NB4 (cell line): ENCODE measurements at regions not wholly inside any gene's neighbourhood (a gene's known extent, or its start where the extent isn't known, plus 50 kb on each side); places are given as distances from the start of the nearest gene placed in this dataset.

ENCODE experiments used
- CTCF ChIP-seq: IDR thresholded peaks from one replicate; pipeline ENCODE4 v1.5.1; 2012; ENCODE audit warnings: low read depth, low read length
- MYC ChIP-seq: IDR thresholded peaks from 2 replicates; pipeline ENCODE4 v1.6.1; 2011; ENCODE audit warnings: low read depth, low read length
- POLR2A ChIP-seq: IDR thresholded peaks from 2 replicates; pipeline ENCODE4 v1.6.1; 2011; ENCODE audit warnings: mild to moderate bottlenecking; ENCODE audit not compliant: insufficient read length; ENCODE audit errors: extremely low read depth
- TF ChIP-seq, protein P1 (sequence below): IDR thresholded peaks from 2 replicates; pipeline ENCODE4 v1.6.1; 2011; ENCODE audit warnings: low read depth, low read length

DNA sequence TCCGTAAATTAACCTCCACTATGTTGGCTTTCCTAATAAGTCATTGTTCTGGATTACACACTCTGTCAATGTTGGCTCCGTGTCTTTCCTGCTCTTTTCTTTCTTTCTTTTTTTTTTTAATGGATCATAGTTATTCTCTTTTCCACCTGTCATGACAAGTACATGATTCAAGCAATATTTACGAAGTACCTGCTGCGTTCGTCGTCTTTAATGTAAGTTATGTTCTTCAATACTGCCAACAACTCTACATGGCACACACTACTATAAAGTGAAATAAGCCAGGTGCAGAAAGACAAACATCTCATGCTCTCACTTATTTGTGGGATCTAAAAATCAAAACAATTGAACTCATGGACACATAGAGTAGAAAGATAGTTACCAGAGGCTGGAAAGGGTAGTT lies 239.1 kb downstream of the SCG2 start:
- TF ChIP-seq CTCF (no peak), POLR2A (no peak), MYC (no peak)
- TF ChIP-seq, protein P1, sequence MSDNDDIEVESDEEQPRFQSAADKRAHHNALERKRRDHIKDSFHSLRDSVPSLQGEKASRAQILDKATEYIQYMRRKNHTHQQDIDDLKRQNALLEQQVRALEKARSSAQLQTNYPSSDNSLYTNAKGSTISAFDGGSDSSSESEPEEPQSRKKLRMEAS = no peak
